Stimulated activated naive B cell treated with anti-CD40 and anti-IgM and Interleukin-4, amounts not matched to agents 10 μg/mL and 1 μg/mL and 100 μg/mL, for 72 hours (primary cell): ENCODE measurements at regions not wholly inside any gene's neighbourhood (a gene's known extent, or its start where the extent isn't known, plus 50 kb on each side); places are given as distances from the start of the nearest gene placed in this dataset.

Experiments
- ATAC-seq, 2 donors: fragments of 150-1000 bp; cut with Tn5 transposase; replicated peaks; 2 replicates each; pipeline ENCODE4 v1.10.0; 2021; ENCODE audit warnings: moderate library complexity in 1 of 2
- DNase-seq: peaks from one replicate; pipeline ENCODE4 v3.0.0; 2021
- H3K27ac Mint-ChIP-seq: one replicate; pipeline ENCODE4 v1.8.0; 2022; ENCODE audit warnings: mild to moderate bottlenecking, mixed read lengths
- H3K27me3 Mint-ChIP-seq, 2 donors: one replicate each; pipeline ENCODE4 v1.8.0; 2022; ENCODE audit warnings: mixed read lengths in 2 of 2
- H3K36me3 Mint-ChIP-seq, 2 donors: one replicate each; pipeline ENCODE4 v1.8.0; 2022; ENCODE audit warnings: mixed read lengths in 2 of 2, mild to moderate bottlenecking in 1 of 2
- H3K4me1 Mint-ChIP-seq, 2 donors: one replicate each; pipeline ENCODE4 v1.8.0; 2022; ENCODE audit warnings: mixed read lengths in 2 of 2, mild to moderate bottlenecking in 1 of 2
- H3K4me3 Mint-ChIP-seq, 2 donors: one replicate each; pipeline ENCODE4 v1.8.0; 2022; ENCODE audit warnings: mild to moderate bottlenecking in 2 of 2, mixed read lengths in 2 of 2, moderate library complexity in 1 of 2
- H3K9me3 Mint-ChIP-seq, 2 donors: one replicate each; pipeline ENCODE4 v1.8.0; 2022; ENCODE audit warnings: mixed read lengths in 2 of 2, mild to moderate bottlenecking in 1 of 2

GRCh38 chr17:62870030-62870541 lies 62.0 kb upstream of the MARCHF10 start:
- Mint-ChIP-seq H3K27ac (no peak overlapping the region), H3K4me3 (no peak overlapping the region)
- DNase-seq = no peak

DNA sequence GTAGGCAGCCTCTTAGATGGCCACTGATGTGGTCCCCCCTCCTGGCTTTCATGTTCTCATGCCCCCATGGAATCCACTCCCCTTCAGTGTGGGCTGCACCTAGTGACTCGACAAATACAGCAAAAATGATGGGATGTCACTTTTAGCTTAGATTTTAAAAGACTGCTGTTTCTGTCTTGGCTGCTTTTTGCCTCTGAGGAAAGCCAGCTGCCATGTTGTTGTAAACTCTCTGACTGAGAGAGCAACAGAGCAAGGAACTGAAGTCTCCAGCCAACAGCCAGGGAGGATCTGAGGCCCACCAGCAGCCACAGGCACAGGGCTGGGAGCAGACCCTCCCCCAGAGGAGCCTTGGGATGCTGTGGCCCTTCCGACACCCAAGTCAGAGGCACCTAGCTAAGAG lies 60.6 kb upstream of the MARCHF10 start:
- Mint-ChIP-seq H3K27ac (no peak overlapping the region), H3K4me1 (no peaks in the 10 kb centered on the region), H3K9me3 (no peaks in the 10 kb centered on the region), H3K36me3 (no peaks in the 10 kb centered on the region), H3K27me3 (peaks cover 16 to 18% of the 10 kb centered on the region in 2 donors), H3K4me3 (no peak overlapping the region)
- DNase-seq (no peak), ATAC-seq (no peak)

More at GRCh38 chr17:62870030-62870541, 62.0 kb upstream of the MARCHF10 start:
- no peak for ATAC-seq
- no peaks in the 10 kb centered on the region for H3K4me1 Mint-ChIP-seq
- H3K27me3 Mint-ChIP-seq = peaks cover 24 to 27% of the 10 kb centered on the region in 2 donors
- no peaks in the 10 kb centered on the region for H3K36me3 Mint-ChIP-seq
- H3K9me3 Mint-ChIP-seq = no peaks in the 10 kb centered on the region

DNA sequence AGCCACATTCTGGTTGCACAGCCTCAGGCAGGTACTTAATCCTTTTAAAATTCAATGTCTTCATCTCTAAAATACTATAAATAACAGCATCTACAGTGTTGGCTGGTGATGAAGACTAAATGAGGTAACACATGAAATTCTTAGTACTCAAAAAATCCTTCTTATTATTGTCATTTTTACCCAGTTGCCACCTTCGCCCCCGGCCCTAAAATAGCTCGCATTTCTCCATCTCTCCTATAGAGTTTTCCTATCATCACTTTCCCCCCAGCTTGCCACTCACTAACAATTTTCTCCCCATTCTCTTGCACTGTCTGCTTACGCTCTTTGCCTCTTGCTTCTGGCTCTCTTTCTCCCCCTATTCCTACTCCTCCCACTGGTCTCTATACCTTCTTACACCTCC lies 59.9 kb upstream of the MARCHF10 start:
- Mint-ChIP-seq H3K9me3 (no peaks in the 10 kb centered on the region), H3K27ac (no peak overlapping the region), H3K4me1 (no peaks in the 10 kb centered on the region), H3K4me3 (no peak overlapping the region), H3K36me3 (no peaks in the 10 kb centered on the region), H3K27me3 (peaks cover 16 to 17% of the 10 kb centered on the region in 2 donors)
- ATAC-seq (no peak), DNase-seq (no peak)

GRCh38 chr17:62867303-62867702 lies 59.2 kb upstream of the MARCHF10 start:
- no peak overlapping the region for H3K4me3 Mint-ChIP-seq
- no peak overlapping the region for H3K27ac Mint-ChIP-seq
- peaks cover 16 to 17% of the 10 kb centered on the region in 2 donors for H3K27me3 Mint-ChIP-seq
- H3K9me3 Mint-ChIP-seq = no peaks in the 10 kb centered on the region
- ATAC-seq (no peak), DNase-seq (no peak)
- H3K36me3 Mint-ChIP-seq = no peaks in the 10 kb centered on the region
- no peaks in the 10 kb centered on the region for H3K4me1 Mint-ChIP-seq

- ATAC-seq = no peak
- H3K27me3 Mint-ChIP-seq = peaks cover 17 to 23% of the 10 kb centered on the region in 2 donors
- H3K9me3 Mint-ChIP-seq = no peaks in the 10 kb centered on the region
- no peak overlapping the region for H3K27ac Mint-ChIP-seq
- H3K4me3 Mint-ChIP-seq = no peak overlapping the region
- no peak for DNase-seq
- no peaks in the 10 kb centered on the region for H3K36me3 Mint-ChIP-seq
- no peaks in the 10 kb centered on the region for H3K4me1 Mint-ChIP-seq
Measured at GRCh38 chr17:62866471-62866870, 58.4 kb upstream of the MARCHF10 start.

DNA sequence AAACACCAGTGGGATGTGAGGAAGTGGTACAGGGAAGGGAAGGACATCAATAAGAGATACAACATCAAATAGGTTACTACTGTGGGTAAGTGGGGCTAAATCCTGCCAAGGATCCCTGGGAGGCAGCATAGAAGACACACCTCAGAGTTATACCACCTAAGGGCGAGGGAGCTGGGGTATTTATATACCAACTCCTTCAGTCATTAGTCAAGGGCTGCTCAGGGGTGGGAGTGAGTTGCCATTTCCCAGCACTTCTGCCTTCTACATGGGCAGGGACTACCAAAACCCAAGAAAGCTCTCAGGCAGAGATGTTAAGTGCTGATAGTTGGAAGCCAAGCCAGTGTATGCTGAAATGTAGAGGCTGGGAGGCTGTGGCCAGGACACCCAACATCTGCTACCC lies 57.5 kb upstream of the MARCHF10 start:
- no peaks in the 10 kb centered on the region for H3K4me1 Mint-ChIP-seq
- no peak for DNase-seq
- H3K27ac Mint-ChIP-seq = no peak overlapping the region
- ATAC-seq = no peak
- H3K9me3 Mint-ChIP-seq = no peaks in the 10 kb centered on the region
- H3K27me3 Mint-ChIP-seq = peaks cover 17 to 23% of the 10 kb centered on the region in 2 donors
- H3K4me3 Mint-ChIP-seq = no peak overlapping the region
- H3K36me3 Mint-ChIP-seq = no peaks in the 10 kb centered on the region

DNA sequence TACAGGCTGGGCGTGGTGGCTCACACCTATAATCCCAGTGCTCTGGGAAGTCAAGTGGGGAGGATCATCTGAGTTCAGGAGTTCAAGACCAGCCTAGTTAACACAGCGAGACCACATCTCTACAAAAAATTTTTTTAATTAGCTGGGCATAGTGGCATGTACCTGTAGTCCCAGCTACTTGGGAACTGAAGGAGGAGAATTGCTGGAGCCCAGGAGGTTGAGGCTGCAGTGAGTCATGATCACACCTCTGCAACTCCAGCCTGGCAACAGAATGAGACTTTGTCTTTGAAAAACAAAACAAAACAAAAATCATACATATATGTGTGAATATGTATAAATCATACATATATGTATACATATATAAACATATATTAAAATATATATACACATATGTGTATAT lies 54.1 kb upstream of the MARCHF10 start:
- Mint-ChIP-seq H3K36me3 (no peaks in the 10 kb centered on the region), H3K4me3 (no peak overlapping the region), H3K4me1 (no peaks in the 10 kb centered on the region), H3K27ac (no peak overlapping the region), H3K27me3 (peaks cover 5 to 16% of the 10 kb centered on the region in 2 donors), H3K9me3 (no peaks in the 10 kb centered on the region)
- DNase-seq = no peak
- ATAC-seq = no peak

DNA sequence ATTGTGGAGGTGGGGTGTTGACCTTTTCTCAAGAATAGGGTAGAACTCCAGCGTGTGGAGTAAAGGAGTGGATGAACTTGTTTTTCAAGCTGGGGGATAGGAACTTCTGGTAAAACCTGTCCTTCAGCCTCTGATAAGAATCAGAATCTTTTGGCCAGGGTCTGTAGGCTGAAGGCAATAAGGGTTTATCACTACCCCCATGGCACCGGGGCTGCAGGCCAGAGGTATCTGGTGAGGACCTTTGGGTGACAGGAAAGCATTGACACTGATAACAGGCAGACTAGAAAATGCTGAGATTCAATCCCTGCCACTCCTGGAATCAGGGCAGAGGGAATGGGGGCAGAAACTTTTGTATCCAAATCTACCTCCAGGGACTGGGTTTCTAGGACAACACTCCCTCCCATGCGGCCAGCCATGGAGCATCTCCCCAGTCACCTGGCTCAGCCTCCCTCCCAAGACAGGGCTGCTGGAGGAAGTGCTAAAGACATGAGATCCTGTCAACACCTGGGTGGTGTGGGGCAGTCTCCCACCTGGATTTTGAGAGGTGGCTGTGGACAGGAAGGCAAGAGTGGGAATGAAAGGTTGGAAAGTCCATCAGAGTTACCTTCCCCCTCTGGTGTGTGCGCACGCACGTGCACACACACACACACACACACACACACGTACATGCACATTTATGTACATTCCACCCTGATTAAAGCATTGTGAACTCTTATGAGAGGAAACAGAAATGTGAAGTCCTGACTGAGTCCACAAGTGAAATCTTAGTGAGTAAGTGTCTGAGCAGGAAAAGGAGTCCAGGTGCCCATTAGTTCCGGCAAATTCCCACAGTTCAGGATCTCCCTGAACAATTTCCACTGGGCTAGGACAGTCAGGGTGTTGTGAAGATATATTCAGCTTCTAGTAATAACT lies 53.1 kb upstream of the MARCHF10 start:
- Mint-ChIP-seq H3K4me3 (no peak overlapping the region), H3K27me3 (peaks cover 0 to 7% of the 10 kb centered on the region in 2 donors), H3K36me3 (no peaks in the 10 kb centered on the region), H3K4me1 (no peaks in the 10 kb centered on the region), H3K9me3 (no peaks in the 10 kb centered on the region), H3K27ac (no peak overlapping the region)
- ATAC-seq = no peak
- DNase-seq = no peak

DNA sequence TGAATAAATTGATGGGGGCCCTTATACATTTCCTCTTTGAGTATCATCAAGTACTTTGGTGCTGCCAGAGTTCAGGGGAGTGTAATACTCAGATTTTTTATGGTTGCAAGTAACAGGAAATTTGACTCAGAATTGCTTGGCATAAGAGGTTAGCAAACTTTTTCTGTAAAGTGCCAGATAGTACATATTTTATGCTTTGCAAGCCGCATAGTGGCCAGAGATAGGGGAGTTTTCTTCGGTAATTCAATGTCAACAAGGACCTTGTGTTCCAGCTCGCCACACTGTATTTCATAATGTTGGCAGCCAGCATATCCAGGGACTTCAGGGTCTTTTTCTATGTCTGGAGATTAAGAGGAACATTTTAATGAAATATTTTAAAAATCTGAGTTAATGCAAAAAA lies 51.0 kb upstream of the MARCHF10 start:
- no peak overlapping the region for H3K4me3 Mint-ChIP-seq
- H3K4me1 Mint-ChIP-seq = no peaks in the 10 kb centered on the region
- DNase-seq = no peak
- H3K27ac Mint-ChIP-seq = no peak overlapping the region
- ATAC-seq = no peak
- H3K9me3 Mint-ChIP-seq = no peaks in the 10 kb centered on the region
- peaks cover 0 to 7% of the 10 kb centered on the region in 2 donors for H3K27me3 Mint-ChIP-seq
- H3K36me3 Mint-ChIP-seq = no peaks in the 10 kb centered on the region
